ENCODE measurements at regions not wholly inside any gene's neighbourhood (a gene's known extent, or its start where the extent isn't known, plus 50 kb on each side); places are given as distances from the start of the nearest gene placed in this dataset.
"Not testable (repeated sequence)": the region's sequence is repeated elsewhere in the genome, so short reads cannot be mapped to it uniquely, and the experiment has no call there.

DNA sequence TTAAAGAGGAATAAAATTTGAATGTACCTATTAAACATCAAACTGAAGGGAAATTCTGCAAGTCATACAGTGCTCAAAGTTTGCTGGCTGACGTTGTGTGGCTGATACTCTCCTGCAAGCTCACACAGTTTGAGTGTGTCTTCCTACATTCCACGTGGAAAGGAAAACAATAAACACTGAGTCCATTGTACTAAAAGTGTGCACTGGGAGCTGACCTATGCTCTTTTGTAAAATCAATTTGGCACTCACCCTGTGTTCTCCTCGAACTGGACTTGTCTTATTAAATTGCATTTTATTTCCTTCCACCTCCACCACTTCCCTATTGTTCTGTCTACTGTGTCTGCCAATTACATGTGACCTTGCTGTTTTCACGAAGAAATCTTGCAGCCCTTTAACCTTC lies 458.0 kb downstream of the CPS1 start:
- TF ChIP-seq CTCF (IDR thresholded peaks at IDR 0.05), result no peak
- Histone ChIP-seq H3K4me3 (no peak overlapping the region), H3K9me3 (no peaks in the 10 kb centered on the region), H3K36me3 (no peaks in the 10 kb centered on the region), H3K27me3 (no peaks in the 10 kb centered on the region), H3K4me1 (no peaks in the 10 kb centered on the region), H3K27ac (peak overlapping the region in 1 of 4 donors; percentile 17)
- intact Hi-C loops (cut with DNase I), result no loop called here
- ATAC-seq, result peak; percentile 37 to 91 (median 76)
- DNase-seq, result peak in 1 of 6 donors; percentile 2
- no peak for FAIRE-seq
- WGBS, 2 donors, result 4 to 7% methylated on average over 4 of the region's 4 CpGs

DNA sequence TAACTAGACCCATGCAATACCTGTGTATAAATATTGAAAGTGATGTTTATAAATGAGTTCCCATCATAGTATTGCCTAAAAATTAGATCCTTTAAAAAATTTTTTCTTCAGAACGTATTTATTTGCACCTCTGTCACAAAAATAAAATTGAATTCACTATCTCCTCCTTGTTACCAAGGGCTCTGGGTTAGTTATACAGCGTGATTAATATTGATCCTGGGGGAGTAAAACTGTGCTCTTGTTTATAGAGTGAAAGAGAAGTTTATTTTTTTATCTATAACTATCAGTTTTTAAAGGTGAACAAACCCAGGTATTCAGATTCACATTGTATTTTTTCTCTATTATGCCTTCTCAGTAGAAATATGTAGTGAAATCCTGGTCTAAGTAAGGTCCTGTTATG lies 458.5 kb downstream of the CPS1 start:
- Histone ChIP-seq H3K27me3 (no peaks in the 10 kb centered on the region), H3K27ac (peak overlapping the region in 1 of 4 donors; percentile 17), H3K36me3 (no peaks in the 10 kb centered on the region), H3K4me1 (no peaks in the 10 kb centered on the region), H3K9me3 (no peaks in the 10 kb centered on the region), H3K4me3 (no peak overlapping the region)
- TF ChIP-seq CTCF (IDR thresholded peaks at IDR 0.05), result no peak
- no peak for DNase-seq
- 8 to 12% methylated on average over 2 of the region's 2 CpGs for WGBS, 2 donors
- intact Hi-C loops (cut with DNase I), result no loop called here
- peak in 1 of 4 donors; percentile 21 for ATAC-seq
- no peak for FAIRE-seq

DNA sequence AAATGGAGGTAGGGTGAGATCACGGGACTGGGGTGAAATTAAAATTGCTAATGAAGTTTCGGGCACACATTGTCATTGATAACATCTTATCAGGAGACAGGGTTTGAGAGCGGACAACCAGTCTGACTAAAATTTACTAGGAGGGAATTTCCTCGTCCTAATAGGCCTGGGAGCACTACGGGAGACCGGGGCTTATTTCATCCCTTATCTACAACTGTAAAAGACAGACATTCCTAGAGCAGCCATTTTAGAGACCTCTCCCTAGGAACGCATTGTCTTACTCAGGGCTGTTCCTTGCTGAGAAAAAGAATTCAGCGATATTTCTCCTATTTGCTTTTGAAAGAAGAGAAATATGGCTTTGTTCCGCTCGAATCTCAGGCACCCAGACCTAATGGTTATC lies 468.7 kb downstream of the CPS1 start:
- ATAC-seq, H3K36me3 ChIP-seq, H3K4me1 ChIP-seq, H3K4me3 ChIP-seq, H3K27ac ChIP-seq, FAIRE-seq, H3K9me3 ChIP-seq, H3K27me3 ChIP-seq, DNase-seq: not testable (repeated sequence)
- intact Hi-C loops (cut with DNase I), result loop anchor here in 1 of 3 donors (10.0 kb wide), 1 partner anchor 400 kb away; no protein-coding TSS in a partner anchor
- WGBS, 2 donors, result 86 to 90% methylated on average over 10 of the region's 10 CpGs

GRCh38 chr2:211026109-211026508 lies 469.7 kb downstream of the CPS1 start:
- TF ChIP-seq CTCF (IDR thresholded peaks at IDR 0.05), result no peak
- H3K9me3 ChIP-seq, result no peaks in the 10 kb centered on the region
- intact Hi-C loops (cut with DNase I), result loop anchor here in 1 of 3 donors (10.0 kb wide), 1 partner anchor 401 kb away; no protein-coding TSS in a partner anchor
- no peak overlapping the region for H3K27ac ChIP-seq
- no peaks in the 10 kb centered on the region for H3K36me3 ChIP-seq
- FAIRE-seq (no peak), ATAC-seq (no peak), DNase-seq (no peak)
- 66 to 71% methylated on average over 2 of the region's 2 CpGs for WGBS, 2 donors
- no peaks in the 10 kb centered on the region for H3K27me3 ChIP-seq
- no peaks in the 10 kb centered on the region for H3K4me1 ChIP-seq
- H3K4me3 ChIP-seq, result no peak overlapping the region

GRCh38 chr2:211027976-211028375 lies 471.6 kb downstream of the CPS1 start:
- intact Hi-C loops (cut with DNase I), result loop anchor here in 1 of 3 donors (10.0 kb wide), 1 partner anchor 403 kb away; no protein-coding TSS in a partner anchor
- Histone ChIP-seq H3K27me3 (no peaks in the 10 kb centered on the region), H3K4me1 (no peaks in the 10 kb centered on the region), H3K27ac (no peak overlapping the region), H3K9me3 (no peaks in the 10 kb centered on the region), H3K36me3 (no peaks in the 10 kb centered on the region), H3K4me3 (no peak overlapping the region)
- DNase-seq (no peak), ATAC-seq (no peak), FAIRE-seq (no peak)
- TF ChIP-seq CTCF (IDR thresholded peaks at IDR 0.05), result no peak
